IPS-15b (cell line): ENCODE measurements at regions not wholly inside any gene's neighbourhood (a gene's known extent, or its start where the extent isn't known, plus 50 kb on each side); places are given as distances from the start of the nearest gene placed in this dataset.
"Not testable (repeated sequence)": the region's sequence is repeated elsewhere in the genome, so short reads cannot be mapped to it uniquely, and the experiment has no call there.

Experiments used
- H3K27me3 ChIP-seq: one replicate; pipeline ENCODE4 v1.6.1; 2013; ENCODE audit warnings: low read length; ENCODE audit not compliant: control insufficient read depth, insufficient read depth
- H3K36me3 ChIP-seq: one replicate; pipeline ENCODE4 v1.6.1; 2013; ENCODE audit warnings: low read length; ENCODE audit not compliant: control insufficient read depth, insufficient read depth
- H3K4me1 ChIP-seq: one replicate; pipeline ENCODE4 v1.6.1; 2013; ENCODE audit warnings: mild to moderate bottlenecking, low read length; ENCODE audit not compliant: control insufficient read depth, insufficient read depth
- H3K4me3 ChIP-seq: one replicate; pipeline ENCODE4 v1.5.1; 2013; ENCODE audit warnings: low read depth, low read length
- H3K9ac ChIP-seq: one replicate; pipeline ENCODE4 v1.6.1; 2013; ENCODE audit warnings: low read depth, mild to moderate bottlenecking, low read length
- H3K9me3 ChIP-seq: one replicate; pipeline ENCODE4 v1.6.1; 2013; ENCODE audit warnings: mild to moderate bottlenecking, low read length; ENCODE audit not compliant: control insufficient read depth, insufficient read depth

GRCh38 chr21:30033441-30033840, 93.6 kb upstream of the GRIK1 start:
- no peaks in the 10 kb centered on the region for H3K9me3 ChIP-seq
- no peak overlapping the region for H3K9ac ChIP-seq
- peaks cover 8% of the 10 kb centered on the region for H3K4me1 ChIP-seq
- H3K4me3 ChIP-seq = no peak overlapping the region
- no peaks in the 10 kb centered on the region for H3K27me3 ChIP-seq
- no peaks in the 10 kb centered on the region for H3K36me3 ChIP-seq

- Histone ChIP-seq H3K9me3 (no peaks in the 10 kb centered on the region), H3K4me1 (peaks cover 10% of the 10 kb centered on the region), H3K4me3 (no peak overlapping the region), H3K36me3 (no peaks in the 10 kb centered on the region), H3K9ac (no peak overlapping the region), H3K27me3 (no peaks in the 10 kb centered on the region)
Observed at GRCh38 chr21:30030416-30030815, 90.6 kb upstream of the GRIK1 start.

GRCh38 chr21:30028537-30028936, 88.7 kb upstream of the GRIK1 start:
- H3K9me3 ChIP-seq = no peaks in the 10 kb centered on the region
- no peaks in the 10 kb centered on the region for H3K27me3 ChIP-seq
- no peak overlapping the region for H3K9ac ChIP-seq
- H3K4me3 ChIP-seq = no peak overlapping the region
- peaks cover 10% of the 10 kb centered on the region for H3K4me1 ChIP-seq
- no peaks in the 10 kb centered on the region for H3K36me3 ChIP-seq

- Histone ChIP-seq H3K9me3 (no peaks in the 10 kb centered on the region), H3K9ac (no peak overlapping the region), H3K27me3 (no peaks in the 10 kb centered on the region), H3K4me3 (no peak overlapping the region), H3K36me3 (no peaks in the 10 kb centered on the region), H3K4me1 (peaks cover 10% of the 10 kb centered on the region)
Observed at GRCh38 chr21:30027986-30028385, 88.2 kb upstream of the GRIK1 start.

GRCh38 chr21:30023056-30023455, 83.3 kb upstream of the GRIK1 start:
- H3K4me1 ChIP-seq, H3K36me3 ChIP-seq, H3K27me3 ChIP-seq, H3K9me3 ChIP-seq, H3K4me3 ChIP-seq, H3K9ac ChIP-seq: not testable (repeated sequence)

GRCh38 chr21:30014886-30015285, 75.1 kb upstream of the GRIK1 start:
- H3K9me3 ChIP-seq = no peaks in the 10 kb centered on the region
- H3K9ac ChIP-seq = no peak overlapping the region
- H3K27me3 ChIP-seq = no peaks in the 10 kb centered on the region
- no peak overlapping the region for H3K4me3 ChIP-seq
- no peaks in the 10 kb centered on the region for H3K36me3 ChIP-seq
- H3K4me1 ChIP-seq = no peaks in the 10 kb centered on the region

- Histone ChIP-seq H3K9me3 (no peaks in the 10 kb centered on the region), H3K27me3 (no peaks in the 10 kb centered on the region), H3K36me3 (no peaks in the 10 kb centered on the region), H3K4me1 (no peaks in the 10 kb centered on the region), H3K9ac (no peak overlapping the region), H3K4me3 (no peak overlapping the region)
Observed at GRCh38 chr21:29991624-29992023, 51.8 kb upstream of the GRIK1 start.

GRCh38 chr21:29989634-29990234, 49.9 kb upstream of the GRIK1 start:
- Histone ChIP-seq H3K4me3 (no peak overlapping the region), H3K9me3 (no peaks in the 10 kb centered on the region), H3K27me3 (no peaks in the 10 kb centered on the region), H3K9ac (no peak overlapping the region), H3K4me1 (no peaks in the 10 kb centered on the region), H3K36me3 (no peaks in the 10 kb centered on the region)
